Mammary epithelial cell (primary cell): ENCODE measurements at regions not wholly inside any gene's neighbourhood (a gene's known extent, or its start where the extent isn't known, plus 50 kb on each side); places are given as distances from the start of the nearest gene placed in this dataset.

Experiments
- EZH2 ChIP-seq: IDR thresholded peaks from 2 replicates; pipeline ENCODE4 v1.6.1; 2012; ENCODE audit warnings: low read length, inconsistent platforms, borderline replicate concordance
- TF ChIP-seq, protein P1 (sequence below), 2 donors: IDR thresholded peaks in 1 of 2; conservative IDR thresholded peaks in 1 of 2; 2 replicates each; pipeline ENCODE4 v1.5.1; 2011 to 2012; ENCODE audit warnings: inconsistent platforms in 2 of 2, low read length in 2 of 2, mild to moderate bottlenecking in 2 of 2, control low read depth in 1 of 2, low read depth in 1 of 2; ENCODE audit not compliant: insufficient read depth in 1 of 2; ENCODE audit errors: extremely low read depth in 1 of 2

DNA sequence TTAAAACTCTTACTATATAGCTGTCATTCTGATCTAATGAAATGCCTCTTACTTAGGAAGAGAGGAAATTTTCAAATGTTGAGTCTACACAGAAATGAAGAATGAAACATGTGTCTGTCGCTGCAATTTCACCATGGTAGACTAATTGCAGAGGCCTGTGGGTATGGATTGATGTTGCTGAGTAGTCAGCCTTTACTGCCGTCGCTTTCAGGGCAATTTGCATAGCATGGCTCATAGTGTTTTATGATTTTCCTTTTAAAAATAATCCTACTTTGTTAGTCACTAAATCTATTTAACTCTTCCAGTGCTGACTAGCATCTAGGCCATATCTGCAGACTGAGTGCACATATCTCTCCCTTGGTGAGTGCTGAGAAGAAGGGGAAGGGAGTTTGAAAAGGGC lies 819.2 kb downstream of the SATB2 start:
- TF ChIP-seq, protein P1, sequence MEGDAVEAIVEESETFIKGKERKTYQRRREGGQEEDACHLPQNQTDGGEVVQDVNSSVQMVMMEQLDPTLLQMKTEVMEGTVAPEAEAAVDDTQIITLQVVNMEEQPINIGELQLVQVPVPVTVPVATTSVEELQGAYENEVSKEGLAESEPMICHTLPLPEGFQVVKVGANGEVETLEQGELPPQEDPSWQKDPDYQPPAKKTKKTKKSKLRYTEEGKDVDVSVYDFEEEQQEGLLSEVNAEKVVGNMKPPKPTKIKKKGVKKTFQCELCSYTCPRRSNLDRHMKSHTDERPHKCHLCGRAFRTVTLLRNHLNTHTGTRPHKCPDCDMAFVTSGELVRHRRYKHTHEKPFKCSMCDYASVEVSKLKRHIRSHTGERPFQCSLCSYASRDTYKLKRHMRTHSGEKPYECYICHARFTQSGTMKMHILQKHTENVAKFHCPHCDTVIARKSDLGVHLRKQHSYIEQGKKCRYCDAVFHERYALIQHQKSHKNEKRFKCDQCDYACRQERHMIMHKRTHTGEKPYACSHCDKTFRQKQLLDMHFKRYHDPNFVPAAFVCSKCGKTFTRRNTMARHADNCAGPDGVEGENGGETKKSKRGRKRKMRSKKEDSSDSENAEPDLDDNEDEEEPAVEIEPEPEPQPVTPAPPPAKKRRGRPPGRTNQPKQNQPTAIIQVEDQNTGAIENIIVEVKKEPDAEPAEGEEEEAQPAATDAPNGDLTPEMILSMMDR (conservative IDR thresholded peaks at IDR 0.05 in 1 of 2, IDR thresholded peaks at IDR 0.05 in 1 of 2; ENCODE audit: extremely low read depth in 1 of 2, insufficient read depth in 1 of 2, low read depth in 1 of 2, low read length in 2 of 2): no peak
- no peak for TF ChIP-seq EZH2
